ENCODE measurements at regions not wholly inside any gene's neighbourhood (a gene's known extent, or its start where the extent isn't known, plus 50 kb on each side); places are given as distances from the start of the nearest gene placed in this dataset.

GRCh38 chr3:144141496-144141895 is 169.9 kb downstream of the DIPK2A start:
- DNase-seq (ENCODE audit: low read depth in 2 of 2): no peak

DNA sequence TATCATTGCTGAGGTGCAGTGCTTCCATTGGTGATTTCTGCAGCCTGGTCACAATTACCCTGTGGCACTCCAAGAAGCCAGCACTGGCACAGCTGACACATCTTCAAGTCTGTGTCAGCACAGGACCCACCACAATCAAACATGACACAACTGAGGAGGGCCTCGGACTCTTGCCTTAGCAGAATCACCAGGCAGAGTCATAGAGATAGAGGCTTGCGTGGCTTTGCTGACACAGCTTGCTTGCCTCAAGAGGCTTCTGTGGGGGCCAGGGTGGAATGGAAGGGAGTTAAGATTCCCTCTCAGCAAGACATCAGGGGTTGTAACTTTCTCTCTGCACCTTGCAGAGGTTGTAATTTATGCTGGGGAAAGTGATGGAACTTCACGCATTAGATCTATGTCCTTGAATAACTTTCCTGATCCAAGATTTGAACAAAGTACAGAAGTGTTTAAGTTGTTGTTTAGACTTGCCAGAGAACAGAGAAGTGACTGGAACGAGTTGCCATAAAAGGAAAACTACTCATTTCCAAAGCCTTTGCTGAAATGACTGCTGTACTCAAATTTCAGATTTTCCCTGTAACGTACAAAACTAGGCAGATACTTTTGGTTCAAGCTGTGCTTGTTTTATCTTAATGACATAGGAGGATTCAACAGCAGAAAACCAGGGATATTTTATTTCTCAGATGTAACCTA is 170.7 kb downstream of the DIPK2A start:
- no peak for DNase-seq (ENCODE audit: low read depth in 2 of 2)

DNA sequence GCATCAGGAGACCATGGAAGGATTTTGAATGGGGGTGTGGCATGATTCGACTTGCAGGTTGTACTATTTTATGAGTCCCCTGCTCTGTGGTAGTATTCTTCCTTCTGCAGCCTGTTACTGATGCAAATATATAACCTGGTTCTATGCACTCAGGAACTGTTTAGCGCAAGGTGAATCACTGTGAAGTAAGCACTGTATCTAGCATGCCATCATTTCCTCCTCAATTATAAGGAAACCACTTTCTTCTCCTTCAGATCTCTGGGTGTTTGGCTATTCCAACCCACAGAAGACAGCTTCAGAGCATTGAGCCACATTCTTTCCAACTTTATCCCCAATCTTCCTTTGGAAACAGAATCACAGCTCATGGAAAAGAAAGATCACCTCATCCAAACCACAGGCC is 176.7 kb downstream of the DIPK2A start:
- DNase-seq (ENCODE audit: low read depth in 2 of 2): no peak

DNA sequence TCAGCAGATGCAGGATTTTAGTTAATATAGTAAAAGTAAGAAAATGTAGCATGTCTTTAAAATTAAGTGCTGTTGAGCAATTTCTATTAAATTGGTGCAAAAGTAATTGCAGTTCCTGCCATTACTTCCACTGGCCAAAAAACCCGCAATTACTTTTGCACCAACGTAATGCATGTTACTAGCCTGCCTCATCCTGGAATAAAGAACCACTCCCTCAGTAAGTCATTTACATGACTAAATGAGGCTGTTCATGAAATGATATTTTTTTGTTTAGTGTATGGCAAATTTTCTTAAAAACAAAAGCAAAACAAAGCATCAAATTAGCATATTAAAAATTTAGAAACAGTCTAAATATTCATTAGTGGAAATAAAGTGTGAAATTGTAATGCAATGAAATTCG is 180.4 kb downstream of the DIPK2A start:
- no peak for DNase-seq (ENCODE audit: low read depth in 2 of 2)

DNA sequence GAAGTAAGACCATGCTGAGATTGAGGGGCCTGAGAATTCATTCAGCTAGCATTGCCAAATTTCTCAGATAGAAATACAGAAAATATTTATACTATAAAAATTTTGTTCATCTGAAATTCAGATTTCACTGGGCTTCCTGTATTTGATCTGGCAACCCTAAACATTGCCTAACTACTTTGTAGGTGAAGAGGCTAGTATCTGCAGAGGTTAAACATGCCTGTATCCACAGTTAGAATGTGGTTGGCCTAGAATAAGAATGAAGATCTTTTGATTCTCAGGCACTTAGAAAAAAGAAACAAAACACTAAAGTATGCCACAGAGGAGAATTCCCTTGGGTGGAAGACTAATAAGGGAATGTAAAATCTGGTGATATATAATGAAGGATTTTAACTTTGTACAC is 189.0 kb downstream of the DIPK2A start:
- DNase-seq (ENCODE audit: low read depth in 2 of 2): no peak

DNA sequence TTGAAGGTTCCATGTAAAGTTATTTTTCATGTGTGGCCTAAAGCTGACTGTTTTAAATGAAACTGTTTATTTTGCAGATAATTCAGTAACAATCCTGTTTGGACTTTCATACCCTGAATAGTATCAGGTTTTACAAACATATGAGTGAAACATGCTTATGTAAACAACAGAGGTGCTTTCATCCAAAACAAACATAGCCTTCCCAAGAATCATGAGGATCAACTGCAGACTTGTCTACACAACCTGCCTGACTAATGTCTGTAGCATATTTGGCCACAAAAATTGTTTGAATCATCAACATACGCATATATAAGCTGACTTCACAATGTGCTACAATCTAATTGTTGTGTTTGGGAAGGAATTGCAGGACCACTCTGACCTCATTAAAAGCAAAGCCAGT is 190.4 kb downstream of the DIPK2A start:
- no peak for DNase-seq (ENCODE audit: low read depth in 2 of 2)

- no peak for DNase-seq (ENCODE audit: low read depth in 2 of 2)
Measured at GRCh38 chr3:144164352-144164751, 192.7 kb downstream of the DIPK2A start.

GRCh38 chr3:144165482-144165881 is 193.9 kb downstream of the DIPK2A start:
- no peak for DNase-seq (ENCODE audit: low read depth in 2 of 2)

GRCh38 chr3:144167634-144168033 is 196.0 kb downstream of the DIPK2A start:
- no peak for DNase-seq (ENCODE audit: low read depth in 2 of 2)

- no peak for DNase-seq (ENCODE audit: low read depth in 2 of 2)
Measured at GRCh38 chr3:144173491-144173890, 201.9 kb downstream of the DIPK2A start.

GRCh38 chr3:144175644-144176425 is 204.2 kb downstream of the DIPK2A start:
- no peak for DNase-seq (ENCODE audit: low read depth in 2 of 2)

- no peak for DNase-seq (ENCODE audit: low read depth in 2 of 2)
Measured at GRCh38 chr3:144177649-144178048, 206.0 kb downstream of the DIPK2A start.

- no peak for DNase-seq (ENCODE audit: low read depth in 2 of 2)
Measured at GRCh38 chr3:144178607-144179006, 207.0 kb downstream of the DIPK2A start.

DNA sequence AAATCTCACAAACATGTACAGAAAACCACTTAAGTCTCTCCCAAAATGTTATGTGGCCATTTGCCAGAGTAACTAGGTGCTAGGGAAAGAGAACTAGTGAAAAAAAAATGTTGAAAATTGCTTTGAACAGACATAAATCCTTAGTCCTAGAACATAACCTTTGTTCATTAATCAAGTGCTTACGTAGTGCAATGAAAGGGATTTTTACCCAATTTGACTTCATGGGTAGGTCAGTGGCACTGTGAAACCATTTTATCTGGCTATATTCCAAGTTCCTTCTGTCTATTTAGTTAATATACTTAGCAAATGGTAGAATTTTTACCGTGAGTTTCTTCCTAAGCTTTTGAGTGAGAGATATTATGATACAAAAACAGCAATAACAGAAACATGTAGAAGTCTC is 209.4 kb downstream of the DIPK2A start:
- no peak for DNase-seq (ENCODE audit: low read depth in 2 of 2)

DNA sequence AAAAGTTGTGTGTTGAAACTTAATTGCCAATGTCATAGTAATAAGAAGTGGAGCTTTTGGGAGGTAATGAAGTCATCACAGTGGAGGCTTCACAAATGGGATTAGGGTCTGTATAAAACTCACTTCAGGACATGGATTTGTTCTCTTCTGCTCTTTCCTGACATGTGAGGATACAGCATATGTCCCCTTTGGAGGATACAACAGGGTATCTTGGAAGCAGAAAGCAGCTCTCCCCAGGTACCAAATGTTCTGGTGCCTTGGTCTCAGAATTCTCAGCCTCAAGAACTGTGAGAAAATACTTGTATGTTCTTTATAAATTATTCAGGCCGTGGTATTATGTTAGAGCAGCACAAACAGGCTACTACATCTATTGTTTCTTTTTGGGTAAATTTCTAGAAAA is 210.9 kb downstream of the DIPK2A start:
- no peak for DNase-seq (ENCODE audit: low read depth in 2 of 2)

- DNase-seq (ENCODE audit: low read depth in 2 of 2): no peak
Measured at GRCh38 chr3:144185276-144185675, 213.7 kb downstream of the DIPK2A start.

DNA sequence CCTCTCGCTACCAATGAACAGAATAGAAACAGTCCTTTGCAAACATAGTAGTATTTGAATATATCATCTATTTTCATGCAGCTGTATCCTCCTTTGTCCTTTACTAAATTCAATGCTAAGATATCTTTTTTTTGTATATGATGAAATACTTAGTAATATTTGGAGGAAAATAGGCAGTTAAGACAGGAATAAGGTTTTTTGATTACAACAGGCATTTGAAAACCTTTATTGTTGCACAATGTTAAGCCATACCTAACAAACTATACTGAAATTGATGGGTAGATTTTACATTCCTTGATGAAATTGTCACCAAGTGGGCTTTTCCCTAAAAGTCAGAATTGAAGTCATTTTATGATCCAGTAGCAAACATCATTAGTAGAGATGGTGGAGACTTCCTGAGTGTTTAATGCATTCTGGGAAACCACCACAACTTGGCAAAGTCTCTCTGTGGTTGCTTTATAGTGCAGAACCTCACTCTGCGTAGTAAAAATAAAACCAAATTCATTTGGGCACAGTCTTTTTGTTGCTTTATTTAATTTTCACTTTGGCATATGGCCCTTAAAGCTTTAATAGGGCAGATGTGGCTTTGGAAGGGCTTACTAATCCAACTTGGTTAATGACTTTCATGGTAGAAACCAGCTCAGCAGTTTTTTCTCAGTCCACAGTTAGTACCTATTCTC is 216.0 kb downstream of the DIPK2A start:
- no peak for DNase-seq (ENCODE audit: low read depth in 2 of 2)

- no peak for DNase-seq (ENCODE audit: low read depth in 2 of 2)
Measured at GRCh38 chr3:144189044-144189443, 217.4 kb downstream of the DIPK2A start.

DNA sequence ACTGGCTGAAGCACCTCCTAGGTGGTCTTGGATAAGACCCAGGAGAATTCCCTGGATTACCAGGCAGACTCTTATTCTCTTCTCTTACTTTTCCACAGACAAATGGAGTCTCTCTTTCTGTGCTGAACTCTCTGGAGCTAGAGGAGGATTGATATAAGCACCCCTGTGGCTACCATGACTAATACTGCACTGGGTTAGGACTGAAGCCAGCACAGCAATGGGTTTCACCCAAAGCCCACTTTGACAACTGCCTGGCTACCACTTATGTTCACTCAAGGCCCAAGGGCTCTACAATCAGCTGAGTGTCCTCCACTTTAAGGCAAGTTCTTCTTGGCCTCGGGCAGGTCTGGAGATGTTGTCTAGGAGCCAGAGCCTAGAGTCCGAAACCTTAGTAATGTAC is 225.5 kb downstream of the DIPK2A start:
- no peak for DNase-seq (ENCODE audit: low read depth in 2 of 2)

GRCh38 chr3:144197582-144197981 is 226.0 kb downstream of the DIPK2A start:
- no peak for DNase-seq (ENCODE audit: low read depth in 2 of 2)

GRCh38 chr3:144200004-144200403 is 228.4 kb downstream of the DIPK2A start:
- no peak for DNase-seq (ENCODE audit: low read depth in 2 of 2)

GRCh38 chr3:144200466-144200865 is 228.8 kb downstream of the DIPK2A start:
- no peak for DNase-seq (ENCODE audit: low read depth in 2 of 2)

GRCh38 chr3:144221761-144222160 is 250.1 kb downstream of the DIPK2A start:
- DNase-seq (ENCODE audit: low read depth in 2 of 2): no peak

All from stimulated activated CD4-positive, alpha-beta T cell treated with anti-CD3 and anti-CD28 coated beads, Interleukin-4, amount 100 ng/mL, for 48 hours (primary cell).